IMR-90 (cell line): ENCODE measurements at regions not wholly inside any gene's neighbourhood (a gene's known extent, or its start where the extent isn't known, plus 50 kb on each side); places are given as distances from the start of the nearest gene placed in this dataset.

Experiments
- CEBPB ChIP-seq: IDR thresholded peaks from 2 replicates; pipeline ENCODE4 v1.6.1; 2012; ENCODE audit warnings: low read depth, low read length, improper control_type of control experiment
- FOS ChIP-seq: fragments of 150-350 bp; IDR thresholded peaks from 2 replicates; pipeline ENCODE4 v1.6.1; 2016; ENCODE audit warnings: low read depth, low read length
- MAZ ChIP-seq: IDR thresholded peaks from 2 replicates; pipeline ENCODE4 v1.6.1; 2012; ENCODE audit warnings: low read depth, mild to moderate bottlenecking, low read length, improper control_type of control experiment, moderate library complexity, borderline replicate concordance
- POLR2A ChIP-seq: IDR thresholded peaks from 2 replicates; pipeline ENCODE4 v1.6.1; 2012; ENCODE audit warnings: mild to moderate bottlenecking, low read depth, low read length
- RAD21 ChIP-seq: IDR thresholded peaks from 2 replicates; pipeline ENCODE4 v1.6.1; 2012; ENCODE audit warnings: low read length, improper control_type of control experiment
- RFX5 ChIP-seq: IDR thresholded peaks from 2 replicates; pipeline ENCODE4 v1.8.0; 2012; ENCODE audit warnings: low read depth, mild to moderate bottlenecking, low read length, moderate library complexity
- SMC3 ChIP-seq: fragments of 150-350 bp; IDR thresholded peaks from 2 replicates; pipeline ENCODE4 v1.6.1; 2016; ENCODE audit warnings: low read depth, mild to moderate bottlenecking, antibody characterized with exemption, low read length, moderate library complexity
- TF ChIP-seq, protein P1 (sequence below): conservative IDR thresholded peaks from 2 replicates; pipeline ENCODE4 v1.5.1; 2012; ENCODE audit warnings: mild to moderate bottlenecking, low read depth, low read length, improper control_type of control experiment
- TF ChIP-seq, protein P2 (sequence below): fragments of 150-350 bp; IDR thresholded peaks from 2 replicates; pipeline ENCODE4 v1.6.1; 2016; ENCODE audit warnings: low read depth, mild to moderate bottlenecking, low read length, moderate library complexity, borderline replicate concordance

DNA sequence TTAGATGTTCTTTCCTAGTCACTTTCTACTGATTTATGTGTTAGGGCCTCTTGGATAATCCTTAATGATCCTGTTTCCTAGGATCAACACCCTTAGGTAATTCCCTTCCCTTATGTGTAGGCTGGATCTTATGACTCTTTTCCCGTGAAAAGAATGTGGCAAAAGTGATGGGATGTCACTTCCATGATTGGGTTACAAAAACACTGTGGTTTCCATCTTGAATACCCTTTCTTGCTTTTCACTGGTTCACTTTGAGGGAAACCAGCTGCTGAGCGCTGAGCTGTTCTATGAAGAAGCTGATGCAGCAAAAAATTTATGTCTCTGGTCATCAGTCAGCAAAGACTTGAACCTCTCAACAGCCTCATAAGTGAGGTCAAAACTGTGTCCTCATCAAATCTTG lies 609.4 kb downstream of the OLFM4 start:
- TF ChIP-seq CEBPB = no peak
- TF ChIP-seq RAD21 = no peak
- TF ChIP-seq, protein P1, sequence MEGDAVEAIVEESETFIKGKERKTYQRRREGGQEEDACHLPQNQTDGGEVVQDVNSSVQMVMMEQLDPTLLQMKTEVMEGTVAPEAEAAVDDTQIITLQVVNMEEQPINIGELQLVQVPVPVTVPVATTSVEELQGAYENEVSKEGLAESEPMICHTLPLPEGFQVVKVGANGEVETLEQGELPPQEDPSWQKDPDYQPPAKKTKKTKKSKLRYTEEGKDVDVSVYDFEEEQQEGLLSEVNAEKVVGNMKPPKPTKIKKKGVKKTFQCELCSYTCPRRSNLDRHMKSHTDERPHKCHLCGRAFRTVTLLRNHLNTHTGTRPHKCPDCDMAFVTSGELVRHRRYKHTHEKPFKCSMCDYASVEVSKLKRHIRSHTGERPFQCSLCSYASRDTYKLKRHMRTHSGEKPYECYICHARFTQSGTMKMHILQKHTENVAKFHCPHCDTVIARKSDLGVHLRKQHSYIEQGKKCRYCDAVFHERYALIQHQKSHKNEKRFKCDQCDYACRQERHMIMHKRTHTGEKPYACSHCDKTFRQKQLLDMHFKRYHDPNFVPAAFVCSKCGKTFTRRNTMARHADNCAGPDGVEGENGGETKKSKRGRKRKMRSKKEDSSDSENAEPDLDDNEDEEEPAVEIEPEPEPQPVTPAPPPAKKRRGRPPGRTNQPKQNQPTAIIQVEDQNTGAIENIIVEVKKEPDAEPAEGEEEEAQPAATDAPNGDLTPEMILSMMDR = no peak
- TF ChIP-seq, protein P2, sequence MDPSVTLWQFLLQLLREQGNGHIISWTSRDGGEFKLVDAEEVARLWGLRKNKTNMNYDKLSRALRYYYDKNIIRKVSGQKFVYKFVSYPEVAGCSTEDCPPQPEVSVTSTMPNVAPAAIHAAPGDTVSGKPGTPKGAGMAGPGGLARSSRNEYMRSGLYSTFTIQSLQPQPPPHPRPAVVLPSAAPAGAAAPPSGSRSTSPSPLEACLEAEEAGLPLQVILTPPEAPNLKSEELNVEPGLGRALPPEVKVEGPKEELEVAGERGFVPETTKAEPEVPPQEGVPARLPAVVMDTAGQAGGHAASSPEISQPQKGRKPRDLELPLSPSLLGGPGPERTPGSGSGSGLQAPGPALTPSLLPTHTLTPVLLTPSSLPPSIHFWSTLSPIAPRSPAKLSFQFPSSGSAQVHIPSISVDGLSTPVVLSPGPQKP = no peak
- no peak for TF ChIP-seq FOS
- TF ChIP-seq SMC3 = no peak
- no peak for TF ChIP-seq RFX5
- TF ChIP-seq POLR2A = no peak
- TF ChIP-seq MAZ = no peak
